WTC11 (cell line): ENCODE measurements at regions not wholly inside any gene's neighbourhood (a gene's known extent, or its start where the extent isn't known, plus 50 kb on each side); places are given as distances from the start of the nearest gene placed in this dataset.

Source experiments
- ATAC-seq: fragments of 200-7000 bp; cut with Tn5 transposase; 2 replicates; pipeline ENCODE4 v1.10.0; 2021; ENCODE audit warnings: mild to moderate bottlenecking, moderate library complexity
- CTCF ChIA-PET: fragments of 300-600 bp; sonication (Branson Sonifier 250); formaldehyde crosslinking; loops from one replicate; lab custom pipeline; 2021; ENCODE audit warnings: antibody characterized with exemption; lab: Charles Lee
- POLR2A ChIA-PET: fragments of 350-600 bp; sonication (Branson Sonifier 250); formaldehyde crosslinking; loops from one replicate; lab custom pipeline; 2021; ENCODE audit warnings: antibody characterized with exemption; lab: Charles Lee
- DNase-seq: peaks from one replicate; pipeline ENCODE4 v3.0.0; 2021; ENCODE audit warnings: low spot score
- H3K27ac Mint-ChIP-seq: 2 replicates; pipeline ENCODE4 v1.8.0; 2021; ENCODE audit warnings: mixed read lengths
- H3K27me3 Mint-ChIP-seq: 2 replicates; pipeline ENCODE4 v1.8.0; 2021; ENCODE audit warnings: low read depth, mild to moderate bottlenecking, moderate library complexity, mixed read lengths
- H3K36me3 Mint-ChIP-seq: 2 replicates; pipeline ENCODE4 v1.8.0; 2021; ENCODE audit warnings: mixed read lengths
- H3K4me1 Mint-ChIP-seq: 2 replicates; pipeline ENCODE4 v1.8.0; 2022; ENCODE audit warnings: mixed read lengths
- H3K4me3 Mint-ChIP-seq: 2 replicates; pipeline ENCODE4 v1.8.0; 2021; ENCODE audit warnings: mild to moderate bottlenecking, moderate library complexity, mixed read lengths
- H3K9me3 Mint-ChIP-seq: 2 replicates; pipeline ENCODE4 v1.8.0; 2021; ENCODE audit warnings: mixed read lengths
- ATF3 ChIP-seq: sonication (generic); formaldehyde crosslinking; conservative IDR thresholded peaks from 2 replicates; pipeline ENCODE4 v1.8.1; 2022; ENCODE audit warnings: mild to moderate bottlenecking, missing genetic modification reagents
- ERG ChIP-seq: fragments of 250-450 bp; sonication (Bioruptor Pico); IDR thresholded peaks from 2 replicates; pipeline ENCODE4 v1.8.0; 2021; ENCODE audit warnings: mild to moderate bottlenecking
- ESRRA ChIP-seq: sonication (generic); formaldehyde crosslinking; IDR thresholded peaks from 2 replicates; pipeline ENCODE4 v1.8.1; 2022; ENCODE audit warnings: mild to moderate bottlenecking, missing genetic modification reagents, borderline replicate concordance
- HMGXB4 ChIP-seq: sonication (generic); formaldehyde crosslinking; IDR thresholded peaks from 2 replicates; pipeline ENCODE4 v1.8.1; 2023; ENCODE audit warnings: mild to moderate bottlenecking, moderate library complexity, missing genetic modification reagents
- IRF2 ChIP-seq: sonication (generic); formaldehyde crosslinking; IDR thresholded peaks from 2 replicates; pipeline ENCODE4 v1.8.0; 2022; ENCODE audit warnings: low read depth, missing genetic modification reagents, borderline replicate concordance
- MXD4 ChIP-seq: fragments of 250-450 bp; sonication (Bioruptor Pico); IDR thresholded peaks from 2 replicates; pipeline ENCODE4 v1.8.0; 2021; ENCODE audit warnings: mild to moderate bottlenecking, moderate library complexity, borderline replicate concordance
- NR2C2 ChIP-seq: sonication (generic); formaldehyde crosslinking; IDR thresholded peaks from 2 replicates; pipeline ENCODE4 v1.8.0; 2022; ENCODE audit warnings: mild to moderate bottlenecking, missing genetic modification reagents
- NR3C1 ChIP-seq: sonication (generic); formaldehyde crosslinking; conservative IDR thresholded peaks from 2 replicates; pipeline ENCODE4 v1.8.1; 2023; ENCODE audit warnings: low read depth, mild to moderate bottlenecking, missing genetic modification reagents
- RORB ChIP-seq: fragments of 250-450 bp; sonication (Bioruptor Pico); IDR thresholded peaks from 2 replicates; pipeline ENCODE4 v1.9.0; 2021; ENCODE audit warnings: mild to moderate bottlenecking
- SP1 ChIP-seq: sonication (generic); formaldehyde crosslinking; conservative IDR thresholded peaks from 2 replicates; pipeline ENCODE4 v1.8.1; 2022; ENCODE audit warnings: missing genetic modification reagents
- TEAD4 ChIP-seq: sonication (generic); formaldehyde crosslinking; IDR thresholded peaks from 2 replicates; pipeline ENCODE4 v1.8.0; 2022; ENCODE audit warnings: mild to moderate bottlenecking, missing genetic modification reagents
- ZNF121 ChIP-seq: sonication (generic); formaldehyde crosslinking; IDR thresholded peaks from 2 replicates; pipeline ENCODE4 v1.8.0; 2023; ENCODE audit warnings: missing genetic modification reagents
- ZNF263 ChIP-seq: sonication (generic); formaldehyde crosslinking; IDR thresholded peaks from 2 replicates; pipeline ENCODE4 v1.8.1; 2022; ENCODE audit warnings: low read depth, mild to moderate bottlenecking, moderate library complexity, missing genetic modification reagents
- ZNF423 ChIP-seq: fragments of 250-450 bp; sonication (Bioruptor Pico); IDR thresholded peaks from 2 replicates; pipeline ENCODE4 v2.1.2; 2022; ENCODE audit warnings: mild to moderate bottlenecking, moderate library complexity
- ZNF671 ChIP-seq: fragments of 250-450 bp; sonication (Bioruptor Pico); IDR thresholded peaks from 2 replicates; pipeline ENCODE4 v1.8.0; 2021; ENCODE audit warnings: mild to moderate bottlenecking
- TF ChIP-seq, protein P1 (sequence below): fragments of 250-450 bp; sonication (Bioruptor Pico); IDR thresholded peaks from 2 replicates; pipeline ENCODE4 v1.9.0; 2021; ENCODE audit warnings: moderate library complexity, mild to moderate bottlenecking, inconsistent platforms, borderline replicate concordance
- TF ChIP-seq, protein P2 (sequence below): sonication (generic); formaldehyde crosslinking; IDR thresholded peaks from 2 replicates; pipeline ENCODE4 v1.8.0; 2022; ENCODE audit warnings: mild to moderate bottlenecking, missing genetic modification reagents

GRCh38 chr1:166378805-166379204, 212.0 kb upstream of the FAM78B start (continued):
- TF ChIP-seq NR3C1 (CRISPR knock-in tag) (no peak), ZNF263 (CRISPR knock-in tag) (no peak), ERG (CRISPR knock-in tag) (no peak), ZNF121 (CRISPR knock-in tag) (no peak), ATF3 (CRISPR knock-in tag) (no peak), HMGXB4 (CRISPR knock-in tag) (no peak)
- TF ChIP-seq, all 79 proteins: peak for 0

GRCh38 chr1:166379447-166379846, 212.6 kb upstream of the FAM78B start:
- H3K9me3 Mint-ChIP-seq: no peaks in the 10 kb centered on the region
- ChIA-PET POLR2A (no interaction called here), CTCF (no interaction called here)
- no peak for DNase-seq
- ATAC-seq: no peak
- no peak for TF ChIP-seq RORB
- TF ChIP-seq IRF2 (CRISPR knock-in tag): no peak
- TF ChIP-seq TEAD4 (CRISPR knock-in tag): no peak
- no peak for TF ChIP-seq SP1 (CRISPR knock-in tag)
- TF ChIP-seq MXD4 (CRISPR knock-in tag): no peak
- TF ChIP-seq, protein P1, sequence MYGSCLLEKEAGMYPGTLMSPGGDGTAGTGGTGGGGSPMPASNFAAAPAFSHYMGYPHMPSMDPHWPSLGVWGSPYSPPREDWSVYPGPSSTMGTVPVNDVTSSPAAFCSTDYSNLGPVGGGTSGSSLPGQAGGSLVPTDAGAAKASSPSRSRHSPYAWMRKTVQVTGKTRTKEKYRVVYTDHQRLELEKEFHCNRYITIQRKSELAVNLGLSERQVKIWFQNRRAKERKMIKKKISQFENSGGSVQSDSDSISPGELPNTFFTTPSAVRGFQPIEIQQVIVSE: no peak
- TF ChIP-seq, protein P2, sequence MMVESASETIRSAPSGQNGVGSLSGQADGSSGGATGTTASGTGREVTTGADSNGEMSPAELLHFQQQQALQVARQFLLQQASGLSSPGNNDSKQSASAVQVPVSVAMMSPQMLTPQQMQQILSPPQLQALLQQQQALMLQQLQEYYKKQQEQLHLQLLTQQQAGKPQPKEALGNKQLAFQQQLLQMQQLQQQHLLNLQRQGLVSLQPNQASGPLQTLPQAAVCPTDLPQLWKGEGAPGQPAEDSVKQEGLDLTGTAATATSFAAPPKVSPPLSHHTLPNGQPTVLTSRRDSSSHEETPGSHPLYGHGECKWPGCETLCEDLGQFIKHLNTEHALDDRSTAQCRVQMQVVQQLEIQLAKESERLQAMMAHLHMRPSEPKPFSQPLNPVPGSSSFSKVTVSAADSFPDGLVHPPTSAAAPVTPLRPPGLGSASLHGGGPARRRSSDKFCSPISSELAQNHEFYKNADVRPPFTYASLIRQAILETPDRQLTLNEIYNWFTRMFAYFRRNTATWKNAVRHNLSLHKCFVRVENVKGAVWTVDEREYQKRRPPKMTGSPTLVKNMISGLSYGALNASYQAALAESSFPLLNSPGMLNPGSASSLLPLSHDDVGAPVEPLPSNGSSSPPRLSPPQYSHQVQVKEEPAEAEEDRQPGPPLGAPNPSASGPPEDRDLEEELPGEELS (CRISPR knock-in tag): no peak
- no peak for TF ChIP-seq ZNF671
- H3K4me1 Mint-ChIP-seq: peaks cover 22% of the 10 kb centered on the region
- H3K27me3 Mint-ChIP-seq: peaks cover 34% of the 10 kb centered on the region
- no peak overlapping the region for H3K27ac Mint-ChIP-seq
- H3K4me3 Mint-ChIP-seq: no peak overlapping the region
- no peaks in the 10 kb centered on the region for H3K36me3 Mint-ChIP-seq

- peak; percentile 11 for DNase-seq
- Mint-ChIP-seq H3K4me1 (peaks cover 44% of the 10 kb centered on the region), H3K27me3 (peaks cover 58% of the 10 kb centered on the region), H3K27ac (no peak overlapping the region), H3K36me3 (no peaks in the 10 kb centered on the region), H3K9me3 (no peaks in the 10 kb centered on the region), H3K4me3 (peak overlapping the region; percentile 20; the same call in 1 of the 2 replicates)
- POLR2A ChIA-PET: interaction anchor here (1.1 kb wide), 1 partner anchor 35 kb away, joined by 3 read pairs; no protein-coding TSS in a partner anchor
- CTCF ChIA-PET: interaction anchor here (0.5 to 2.1 kb wide), 5 partner anchors 13 to 458 kb away, joined by 3 to 10 read pairs (median 6); no protein-coding TSS in a partner anchor
- TF ChIP-seq NR2C2 (CRISPR knock-in tag): no peak
- no peak for TF ChIP-seq ESRRA
- peak; percentile 50; the same call in 1 of the 2 replicates for TF ChIP-seq ZNF423 (CRISPR knock-in tag)
- TF ChIP-seq, all 79 proteins: peak for 1
- peak; percentile 76 for ATAC-seq
Measured at GRCh38 chr1:166383137-166383536, 216.3 kb upstream of the FAM78B start.
